DOHH2 (cell line): ENCODE measurements at regions not wholly inside any gene's neighbourhood (a gene's known extent, or its start where the extent isn't known, plus 50 kb on each side); places are given as distances from the start of the nearest gene placed in this dataset.

ENCODE experiments used
- EZH2phosphoT487 ChIP-seq: fragments of 200-600 bp; sonication (generic); IDR thresholded peaks from 2 replicates; pipeline ENCODE4 v1.6.1; 2017; ENCODE audit warnings: borderline replicate concordance, mild to moderate bottlenecking, antibody characterized with exemption, low read length, moderate library complexity, mixed read lengths
- TF ChIP-seq, protein P1 (sequence below): fragments of 200-600 bp; sonication (generic); IDR thresholded peaks from one replicate; pipeline ENCODE4 v1.5.1; 2014; ENCODE audit warnings: antibody characterized with exemption, mild to moderate bottlenecking, low read depth, low read length; ENCODE audit not compliant: poor library complexity, severe bottlenecking

GRCh38 chr15:29452881-29453731 lies 183.5 kb upstream of the NSMCE3 start:
- TF ChIP-seq, protein P1, sequence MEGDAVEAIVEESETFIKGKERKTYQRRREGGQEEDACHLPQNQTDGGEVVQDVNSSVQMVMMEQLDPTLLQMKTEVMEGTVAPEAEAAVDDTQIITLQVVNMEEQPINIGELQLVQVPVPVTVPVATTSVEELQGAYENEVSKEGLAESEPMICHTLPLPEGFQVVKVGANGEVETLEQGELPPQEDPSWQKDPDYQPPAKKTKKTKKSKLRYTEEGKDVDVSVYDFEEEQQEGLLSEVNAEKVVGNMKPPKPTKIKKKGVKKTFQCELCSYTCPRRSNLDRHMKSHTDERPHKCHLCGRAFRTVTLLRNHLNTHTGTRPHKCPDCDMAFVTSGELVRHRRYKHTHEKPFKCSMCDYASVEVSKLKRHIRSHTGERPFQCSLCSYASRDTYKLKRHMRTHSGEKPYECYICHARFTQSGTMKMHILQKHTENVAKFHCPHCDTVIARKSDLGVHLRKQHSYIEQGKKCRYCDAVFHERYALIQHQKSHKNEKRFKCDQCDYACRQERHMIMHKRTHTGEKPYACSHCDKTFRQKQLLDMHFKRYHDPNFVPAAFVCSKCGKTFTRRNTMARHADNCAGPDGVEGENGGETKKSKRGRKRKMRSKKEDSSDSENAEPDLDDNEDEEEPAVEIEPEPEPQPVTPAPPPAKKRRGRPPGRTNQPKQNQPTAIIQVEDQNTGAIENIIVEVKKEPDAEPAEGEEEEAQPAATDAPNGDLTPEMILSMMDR, result no peak
- no peak for TF ChIP-seq EZH2phosphoT487
